ENCODE measurements at regions not wholly inside any gene's neighbourhood (a gene's known extent, or its start where the extent isn't known, plus 50 kb on each side); places are given as distances from the start of the nearest gene placed in this dataset.

DNA sequence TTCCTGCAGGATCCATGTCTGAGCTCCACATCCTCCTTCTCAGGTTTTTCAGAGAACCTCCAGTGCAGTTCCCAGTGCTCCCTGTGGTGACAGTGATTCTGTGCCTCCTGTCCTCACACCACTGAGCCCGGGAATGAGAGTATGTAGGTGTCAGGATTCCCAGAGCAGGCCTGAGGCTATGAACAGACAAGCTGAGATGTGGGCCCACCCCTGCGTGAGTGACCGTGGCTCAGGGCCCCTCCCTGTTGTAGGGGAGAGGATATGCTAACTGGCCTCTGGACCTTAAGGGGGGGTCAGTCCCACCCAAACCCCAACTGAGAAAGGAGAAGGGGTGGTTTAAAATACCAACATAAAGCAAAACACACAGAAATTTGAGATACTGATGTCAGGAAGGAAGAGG lies 104.8 kb upstream of the RAB12 start:
- no peak overlapping the region for H3K27ac ChIP-seq (ENCODE audit: low read length)
- no TSS peak for BruUV-seq (replicated peaks)
- H4K20me1 ChIP-seq (ENCODE audit: low read length): no peaks in the 10 kb centered on the region
- intact Hi-C loops (cut with micrococcal nuclease): loop anchor here (10.0 kb wide), 1 partner anchor 60 kb away; no protein-coding TSS in a partner anchor
- no peaks in the 10 kb centered on the region for H3K9me3 ChIP-seq (ENCODE audit: low read length)
- H3K4me2 ChIP-seq (ENCODE audit: low read length): no peak overlapping the region
- TF ChIP-seq EZH2phosphoT487 (IDR thresholded peaks at IDR 0.05; ENCODE audit: borderline replicate concordance, low read length) (no peak), EZH2 (IDR thresholded peaks at IDR 0.05; ENCODE audit: low read length, unreplicated experiment) (no peak)
- TF ChIP-seq, protein P1, sequence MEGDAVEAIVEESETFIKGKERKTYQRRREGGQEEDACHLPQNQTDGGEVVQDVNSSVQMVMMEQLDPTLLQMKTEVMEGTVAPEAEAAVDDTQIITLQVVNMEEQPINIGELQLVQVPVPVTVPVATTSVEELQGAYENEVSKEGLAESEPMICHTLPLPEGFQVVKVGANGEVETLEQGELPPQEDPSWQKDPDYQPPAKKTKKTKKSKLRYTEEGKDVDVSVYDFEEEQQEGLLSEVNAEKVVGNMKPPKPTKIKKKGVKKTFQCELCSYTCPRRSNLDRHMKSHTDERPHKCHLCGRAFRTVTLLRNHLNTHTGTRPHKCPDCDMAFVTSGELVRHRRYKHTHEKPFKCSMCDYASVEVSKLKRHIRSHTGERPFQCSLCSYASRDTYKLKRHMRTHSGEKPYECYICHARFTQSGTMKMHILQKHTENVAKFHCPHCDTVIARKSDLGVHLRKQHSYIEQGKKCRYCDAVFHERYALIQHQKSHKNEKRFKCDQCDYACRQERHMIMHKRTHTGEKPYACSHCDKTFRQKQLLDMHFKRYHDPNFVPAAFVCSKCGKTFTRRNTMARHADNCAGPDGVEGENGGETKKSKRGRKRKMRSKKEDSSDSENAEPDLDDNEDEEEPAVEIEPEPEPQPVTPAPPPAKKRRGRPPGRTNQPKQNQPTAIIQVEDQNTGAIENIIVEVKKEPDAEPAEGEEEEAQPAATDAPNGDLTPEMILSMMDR (conservative IDR thresholded peaks at IDR 0.05; ENCODE audit: low read depth, low read length): no peak
- no peaks in the 10 kb centered on the region for H3K27me3 ChIP-seq (ENCODE audit: low read length)
- ChIA-PET POLR2A (ENCODE audit: unreplicated experiment) (no interaction called here), CTCF (no interaction called here)
- H3K4me1 ChIP-seq (ENCODE audit: insufficient read depth, low read length): peaks cover 11% of the 10 kb centered on the region
- no peak overlapping the region for H2AFZ ChIP-seq (ENCODE audit: low read length)
- no peaks in the 10 kb centered on the region for H3K79me2 ChIP-seq (ENCODE audit: low read length)
- H3K9me2 ChIP-seq (replicated peaks; ENCODE audit: low read length): no peaks in the 10 kb centered on the region
- no peaks in the 10 kb centered on the region for H3K36me3 ChIP-seq (ENCODE audit: low read depth, low read length)
- no peak overlapping the region for H3K4me3 ChIP-seq (ENCODE audit: low read length)
- ATAC-seq: no peak
- H3F3A ChIP-seq (ENCODE audit: low read length, unreplicated experiment): no peaks in the 10 kb centered on the region
- no peak overlapping the region for H3K9ac ChIP-seq (ENCODE audit: low read length)
- no peak for DNase-seq

DNA sequence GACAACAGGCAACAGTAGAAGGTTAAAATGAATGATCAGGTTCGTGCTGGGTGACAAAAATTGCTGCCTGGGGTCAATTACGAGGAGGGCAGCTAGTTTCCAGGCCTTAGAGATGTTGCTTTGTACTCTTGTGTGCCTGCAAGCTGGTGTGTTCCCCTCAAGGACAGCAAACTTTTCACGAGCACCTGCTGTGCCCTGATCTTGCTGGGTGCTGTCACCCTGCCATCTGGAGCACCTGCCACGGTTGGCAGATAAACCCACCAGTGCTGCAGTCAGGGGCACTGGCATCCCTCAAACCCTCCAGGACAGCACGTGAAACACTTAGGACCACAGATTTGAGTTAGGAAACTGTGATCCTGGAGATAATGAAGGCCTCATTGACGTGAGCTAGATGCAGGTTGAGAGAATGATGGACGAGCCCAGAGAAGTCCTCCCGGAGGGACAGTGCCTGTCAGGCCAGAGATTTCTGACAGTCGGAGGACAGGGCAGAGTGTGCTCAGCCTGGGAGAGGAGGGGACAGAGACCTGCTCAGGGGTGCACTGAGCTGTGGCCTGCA lies 104.3 kb upstream of the RAB12 start:
- ATAC-seq (no peak), DNase-seq (no peak)
- TF ChIP-seq EZH2 (IDR thresholded peaks at IDR 0.05; ENCODE audit: low read length, unreplicated experiment) (no peak), EZH2phosphoT487 (IDR thresholded peaks at IDR 0.05; ENCODE audit: borderline replicate concordance, low read length) (no peak)
- TF ChIP-seq, protein P1 (conservative IDR thresholded peaks at IDR 0.05; ENCODE audit: low read depth, low read length): no peak
- H3K4me1 ChIP-seq (ENCODE audit: insufficient read depth, low read length): peaks cover 7% of the 10 kb centered on the region
- no peaks in the 10 kb centered on the region for H3K36me3 ChIP-seq (ENCODE audit: low read depth, low read length)
- ChIA-PET POLR2A (ENCODE audit: unreplicated experiment) (no interaction called here), CTCF (no interaction called here)
- no peaks in the 10 kb centered on the region for H3K27me3 ChIP-seq (ENCODE audit: low read length)
- no peak overlapping the region for H3K9ac ChIP-seq (ENCODE audit: low read length)
- BruUV-seq (replicated peaks): no TSS peak
- H3K27ac ChIP-seq (ENCODE audit: low read length): no peak overlapping the region
- H3K9me2 ChIP-seq (replicated peaks; ENCODE audit: low read length): no peaks in the 10 kb centered on the region
- H3K4me2 ChIP-seq (ENCODE audit: low read length): no peak overlapping the region
- H3F3A ChIP-seq (ENCODE audit: low read length, unreplicated experiment): no peaks in the 10 kb centered on the region
- no peaks in the 10 kb centered on the region for H3K79me2 ChIP-seq (ENCODE audit: low read length)
- H3K9me3 ChIP-seq (ENCODE audit: low read length): no peaks in the 10 kb centered on the region
- no peak overlapping the region for H3K4me3 ChIP-seq (ENCODE audit: low read length)
- H4K20me1 ChIP-seq (ENCODE audit: low read length): no peaks in the 10 kb centered on the region
- intact Hi-C loops (cut with micrococcal nuclease): loop anchor here (10.0 kb wide), 1 partner anchor 60 kb away; no protein-coding TSS in a partner anchor
- H2AFZ ChIP-seq (ENCODE audit: low read length): no peak overlapping the region

DNA sequence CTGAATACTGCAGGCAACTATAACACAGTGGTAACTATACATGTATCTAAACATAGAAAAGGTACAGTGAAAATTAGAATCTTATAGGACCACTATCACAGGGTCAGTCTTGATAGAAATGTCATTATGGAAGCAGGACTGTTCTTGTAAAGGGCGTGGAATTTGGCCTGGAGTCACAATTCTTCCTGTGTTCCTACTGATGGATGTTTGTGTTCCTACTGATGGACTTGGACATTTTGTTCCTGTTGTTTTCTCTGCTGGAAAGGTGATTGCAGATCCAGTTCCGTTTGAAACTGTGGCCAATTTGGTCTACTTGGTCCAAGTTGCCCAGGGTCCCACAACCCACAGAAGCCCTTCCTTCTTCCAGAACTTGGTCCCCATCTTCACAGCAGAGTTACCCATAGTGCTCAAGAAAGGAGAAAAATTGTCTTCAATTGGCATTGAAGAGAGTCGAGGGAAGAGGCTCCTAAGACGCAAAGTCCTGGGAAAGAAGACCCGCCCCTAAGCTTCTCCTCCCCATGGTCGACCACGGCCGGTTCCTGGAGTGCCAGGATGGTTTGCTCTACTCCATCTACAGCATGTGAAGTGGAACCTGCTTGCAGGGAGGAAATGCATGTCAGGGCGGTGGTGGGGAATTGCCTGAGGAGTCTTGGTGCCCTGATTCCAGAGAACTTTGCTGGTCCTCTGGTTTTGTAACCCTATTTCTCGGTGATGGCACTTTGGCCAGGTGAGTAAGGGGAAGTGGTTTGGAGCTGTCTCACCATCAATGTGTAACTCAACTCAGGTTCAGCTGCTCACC lies 102.8 kb upstream of the RAB12 start:
- TF ChIP-seq EZH2phosphoT487 (IDR thresholded peaks at IDR 0.05; ENCODE audit: borderline replicate concordance, low read length): no peak
- TF ChIP-seq, protein P1 (conservative IDR thresholded peaks at IDR 0.05; ENCODE audit: low read depth, low read length): no peak
- TF ChIP-seq EZH2 (IDR thresholded peaks at IDR 0.05; ENCODE audit: low read length, unreplicated experiment): no peak
- ATAC-seq (no peak), DNase-seq (no peak)
- no peaks in the 10 kb centered on the region for H3K36me3 ChIP-seq (ENCODE audit: low read depth, low read length)
- ChIA-PET CTCF (no interaction called here), POLR2A (ENCODE audit: unreplicated experiment) (no interaction called here)
- 0 out of 2 replicates have a peak, but pooled peaks cover 4% of the 10 kb centered on the region for H3K27me3 ChIP-seq (ENCODE audit: low read length)
- no peak overlapping the region for H3K4me2 ChIP-seq (ENCODE audit: low read length)
- H3K9me3 ChIP-seq (ENCODE audit: low read length): no peaks in the 10 kb centered on the region
- no peak overlapping the region for H2AFZ ChIP-seq (ENCODE audit: low read length)
- intact Hi-C loops (cut with micrococcal nuclease): loop anchor here (10.0 kb wide), 1 partner anchor 62 kb away; no protein-coding TSS in a partner anchor
- H3K4me3 ChIP-seq (ENCODE audit: low read length): no peak overlapping the region
- no peaks in the 10 kb centered on the region for H3K4me1 ChIP-seq (ENCODE audit: insufficient read depth, low read length)
- H4K20me1 ChIP-seq (ENCODE audit: low read length): no peaks in the 10 kb centered on the region
- H3K79me2 ChIP-seq (ENCODE audit: low read length): no peaks in the 10 kb centered on the region
- H3K9me2 ChIP-seq (replicated peaks; ENCODE audit: low read length): no peaks in the 10 kb centered on the region
- H3F3A ChIP-seq (ENCODE audit: low read length, unreplicated experiment): no peaks in the 10 kb centered on the region
- no peak overlapping the region for H3K27ac ChIP-seq (ENCODE audit: low read length)
- no TSS peak for BruUV-seq (replicated peaks)
- H3K9ac ChIP-seq (ENCODE audit: low read length): no peak overlapping the region
